Adrenal gland (tissue), 9 donors: ENCODE measurements at regions not wholly inside any gene's neighbourhood (a gene's known extent, or its start where the extent isn't known, plus 50 kb on each side); places are given as distances from the start of the nearest gene placed in this dataset.

Source experiments
- DNase-seq, 7 donors: peaks; one replicate each; pipeline ENCODE4 v3.0.0-alpha.2; 2019 to 2020
- H3K27ac ChIP-seq, 5 donors: fragments of 200-600 bp; sonication (generic) in 4 of 5; 1 replicate in 3 of 5; 2 replicates in 2 of 5; pipeline versions ENCODE4 v1.5.1 to v1.8.0; 2016 to 2020; ENCODE audit warnings: mild to moderate bottlenecking in 1 of 5
- H3K27me3 ChIP-seq: fragments of 200-600 bp; 2 replicates; pipeline ENCODE4 v1.8.0; 2021
- H3K36me3 ChIP-seq, 2 donors: fragments of 200-600 bp; replicated peaks in 1 of 2; 1 replicate in 1 of 2; 2 replicates in 1 of 2; pipeline versions ENCODE4 v1.5.1 to v1.8.0; 2018 to 2022
- H3K4me1 ChIP-seq, 2 donors: fragments of 200-600 bp; replicated peaks in 1 of 2; 1 replicate in 1 of 2; 2 replicates in 1 of 2; pipeline versions ENCODE4 v1.5.1 to v1.8.0; 2018 to 2021
- H3K4me3 ChIP-seq, 4 donors: fragments of 200-600 bp; sonication (generic) in 3 of 4; one replicate each; pipeline ENCODE4 v1.5.1; 2016 to 2018
- H3K9me3 ChIP-seq, 3 donors: fragments of 200-600 bp; sonication (generic) in 1 of 3; replicated peaks in 1 of 3; 1 replicate in 2 of 3; 2 replicates in 1 of 3; pipeline versions ENCODE4 v1.5.1 to v1.8.0; 2016 to 2021
- POLR2A ChIP-seq, 2 donors: fragments of 450-650 bp; IDR thresholded peaks; one replicate each; pipeline ENCODE4 v1.6.1; 2017; ENCODE audit warnings: antibody characterized with exemption in 2 of 2, mild to moderate bottlenecking in 2 of 2, moderate library complexity in 1 of 2
- WGBS, 4 donors: extraction: QIAGEN DNeasy Blood & Tissue Kit in 2 of 4; methylation state at CpG; one replicate each; pipeline versions ENCODE4 v1.1.5 to v1.1.7; 2013 to 2017; 5-methylcytosine and 5-hydroxymethylcytosine counted together
- intact Hi-C, 2 donors: fragments of 100-400 bp; cut with DNase I; formaldehyde crosslinking; loops; one replicate each; pipeline versions ENCODE4 v1.14.1 to v1.15.0; 2022 to 2023
- TF ChIP-seq, protein P1 (sequence below), 6 experiments: fragments of 450-650 bp in 4 of 6; fragments of 200-600 bp in 2 of 6; sonication (generic) in 1 of 6; IDR thresholded peaks; 1 replicate in 5 of 6; 2 replicates in 1 of 6; pipeline versions ENCODE4 v1.5.1 to v1.8.0; 2016 to 2021; ENCODE audit warnings: antibody characterized with exemption in 6 of 6, mild to moderate bottlenecking in 2 of 6, moderate library complexity in 1 of 6
- donor health status: healthy with polysubstance abuse.
- donor health status: Bipolar disorder and iron deficiency.
- donor health status: DM: yes; HTN: yes; CAD: no.
- donor health status: DM: no; HTN: no; CAD: no.
- donor health status: DM: no; HTN: no; CAD: no.

- no peaks in the 10 kb centered on the region for H3K36me3 ChIP-seq
- H3K27me3 ChIP-seq = no peaks in the 10 kb centered on the region
- no peak for DNase-seq
- intact Hi-C loops = no loop called here
- no peaks in the 10 kb centered on the region for H3K9me3 ChIP-seq
- no peak overlapping the region for H3K4me3 ChIP-seq
- H3K4me1 ChIP-seq = no peaks in the 10 kb centered on the region
- TF ChIP-seq POLR2A (IDR thresholded peaks at IDR 0.05) = no peak
- TF ChIP-seq, protein P1, sequence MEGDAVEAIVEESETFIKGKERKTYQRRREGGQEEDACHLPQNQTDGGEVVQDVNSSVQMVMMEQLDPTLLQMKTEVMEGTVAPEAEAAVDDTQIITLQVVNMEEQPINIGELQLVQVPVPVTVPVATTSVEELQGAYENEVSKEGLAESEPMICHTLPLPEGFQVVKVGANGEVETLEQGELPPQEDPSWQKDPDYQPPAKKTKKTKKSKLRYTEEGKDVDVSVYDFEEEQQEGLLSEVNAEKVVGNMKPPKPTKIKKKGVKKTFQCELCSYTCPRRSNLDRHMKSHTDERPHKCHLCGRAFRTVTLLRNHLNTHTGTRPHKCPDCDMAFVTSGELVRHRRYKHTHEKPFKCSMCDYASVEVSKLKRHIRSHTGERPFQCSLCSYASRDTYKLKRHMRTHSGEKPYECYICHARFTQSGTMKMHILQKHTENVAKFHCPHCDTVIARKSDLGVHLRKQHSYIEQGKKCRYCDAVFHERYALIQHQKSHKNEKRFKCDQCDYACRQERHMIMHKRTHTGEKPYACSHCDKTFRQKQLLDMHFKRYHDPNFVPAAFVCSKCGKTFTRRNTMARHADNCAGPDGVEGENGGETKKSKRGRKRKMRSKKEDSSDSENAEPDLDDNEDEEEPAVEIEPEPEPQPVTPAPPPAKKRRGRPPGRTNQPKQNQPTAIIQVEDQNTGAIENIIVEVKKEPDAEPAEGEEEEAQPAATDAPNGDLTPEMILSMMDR (IDR thresholded peaks at IDR 0.05) = no peak
- H3K27ac ChIP-seq = no peak overlapping the region
Measured at GRCh38 chr3:40715551-40715950, 190.8 kb downstream of the ZNF621 start.

- intact Hi-C loops = no loop called here
- TF ChIP-seq POLR2A (IDR thresholded peaks at IDR 0.05) = no peak
- TF ChIP-seq, protein P1 (IDR thresholded peaks at IDR 0.05) = no peak
- Histone ChIP-seq H3K36me3 (no peaks in the 10 kb centered on the region), H3K27ac (no peak overlapping the region), H3K27me3 (no peaks in the 10 kb centered on the region), H3K4me3 (no peak overlapping the region), H3K4me1 (no peaks in the 10 kb centered on the region), H3K9me3 (no peaks in the 10 kb centered on the region)
- 95 to 100% (median 98%) methylated on average over 1 of the region's 1 CpG for WGBS, 4 donors
- DNase-seq = no peak
Measured at GRCh38 chr3:40717471-40717870, 192.7 kb downstream of the ZNF621 start.

GRCh38 chr3:40718209-40718608 lies 193.4 kb downstream of the ZNF621 start:
- TF ChIP-seq, protein P1 (IDR thresholded peaks at IDR 0.05) = no peak
- no peak for TF ChIP-seq POLR2A (IDR thresholded peaks at IDR 0.05)
- 88 to 100% (median 98%) methylated on average over 1 of the region's 1 CpG for WGBS, 4 donors
- H3K4me1 ChIP-seq = no peaks in the 10 kb centered on the region
- H3K27ac ChIP-seq = no peak overlapping the region
- no peaks in the 10 kb centered on the region for H3K36me3 ChIP-seq
- no peaks in the 10 kb centered on the region for H3K9me3 ChIP-seq
- DNase-seq = no peak
- H3K4me3 ChIP-seq = no peak overlapping the region
- no peaks in the 10 kb centered on the region for H3K27me3 ChIP-seq
- intact Hi-C loops = no loop called here

DNA sequence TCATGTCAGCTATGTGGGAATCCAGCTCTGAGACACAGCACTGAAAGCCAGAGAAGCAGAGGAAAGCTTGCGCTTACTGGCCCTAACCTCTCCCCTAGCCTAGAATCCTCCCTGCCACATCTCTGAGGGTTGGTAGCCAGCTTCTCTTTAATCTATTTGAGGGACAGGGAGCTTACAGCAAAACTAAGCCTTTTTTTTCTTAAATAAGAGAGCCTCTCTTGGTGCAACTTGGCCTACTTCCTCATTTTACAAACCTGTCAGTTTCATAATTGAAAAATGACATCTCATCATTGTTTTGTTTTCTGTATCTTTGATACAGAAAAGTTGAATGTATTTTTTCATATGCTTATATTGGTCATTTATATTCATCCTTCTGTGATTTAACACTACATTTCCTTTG lies 193.9 kb downstream of the ZNF621 start:
- Histone ChIP-seq H3K4me3 (no peak overlapping the region), H3K4me1 (no peaks in the 10 kb centered on the region), H3K27me3 (no peaks in the 10 kb centered on the region), H3K36me3 (no peaks in the 10 kb centered on the region), H3K27ac (no peak overlapping the region), H3K9me3 (no peaks in the 10 kb centered on the region)
- WGBS, 4 donors = 73 to 95% (median 90%) methylated on average over 1 of the region's 1 CpG
- DNase-seq = no peak
- TF ChIP-seq, protein P1 (IDR thresholded peaks at IDR 0.05) = no peak
- no peak for TF ChIP-seq POLR2A (IDR thresholded peaks at IDR 0.05)
- intact Hi-C loops = no loop called here
